ENCODE measurements at regions not wholly inside any gene's neighbourhood (a gene's known extent, or its start where the extent isn't known, plus 50 kb on each side); places are given as distances from the start of the nearest gene placed in this dataset.

DNA sequence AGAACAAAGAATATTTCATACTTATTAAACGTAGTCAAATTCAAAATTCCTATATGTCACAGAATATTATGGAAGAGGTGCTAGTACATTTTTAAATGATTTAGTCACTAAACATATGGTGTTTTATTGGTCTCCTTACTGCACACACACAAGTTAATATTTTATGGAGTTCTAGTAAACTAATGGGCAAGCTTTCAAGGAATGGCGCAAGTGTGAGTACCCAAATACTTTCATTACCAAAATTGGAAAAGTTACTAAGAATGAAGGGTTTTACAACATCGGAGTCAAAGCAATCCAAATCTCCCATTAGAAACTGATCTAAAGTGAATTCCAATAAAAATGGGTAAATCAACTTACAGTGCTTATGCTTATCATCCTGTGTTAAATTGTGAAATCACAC lies 921.9 kb downstream of the ADGRL2 start:
- Histone ChIP-seq H3K4me3 (ENCODE audit: low read length) (no peak overlapping the region), H3K27me3 (ENCODE audit: insufficient read depth, low read length) (no peaks in the 10 kb centered on the region), H3K36me3 (ENCODE audit: insufficient read depth, low read depth, low read length) (no peaks in the 10 kb centered on the region), H3K4me1 (ENCODE audit: insufficient read depth, low read length) (no peaks in the 10 kb centered on the region), H3K9ac (ENCODE audit: low read depth, low read length) (no peak overlapping the region), H3K27ac (ENCODE audit: low read length) (no peak overlapping the region), H3K9me3 (ENCODE audit: insufficient read depth, low read depth, low read length) (0 out of 2 replicates have a peak, but pooled peaks cover 3% of the 10 kb centered on the region)

DNA sequence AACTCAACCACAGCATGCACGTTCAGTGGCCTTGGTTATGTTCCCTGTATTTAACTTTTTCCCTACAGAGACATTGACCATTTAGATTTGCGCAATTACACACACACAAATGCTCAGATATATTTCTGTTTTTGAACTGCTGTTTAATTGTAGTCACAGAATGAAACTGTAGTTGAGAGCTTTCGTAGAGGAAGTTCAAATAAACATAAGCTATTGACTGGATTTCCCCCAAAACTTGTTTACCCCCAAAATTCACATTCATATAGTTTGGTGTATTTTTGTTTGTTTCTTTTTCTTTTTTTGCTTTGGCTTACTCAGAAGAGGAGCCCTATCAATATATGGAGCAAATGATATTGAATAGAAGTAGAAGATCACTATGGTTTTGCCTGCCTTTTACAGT lies 921.0 kb downstream of the ADGRL2 start:
- Histone ChIP-seq H3K27me3 (ENCODE audit: insufficient read depth, low read length) (no peaks in the 10 kb centered on the region), H3K36me3 (ENCODE audit: insufficient read depth, low read depth, low read length) (no peaks in the 10 kb centered on the region), H3K4me3 (ENCODE audit: low read length) (no peak overlapping the region), H3K4me1 (ENCODE audit: insufficient read depth, low read length) (no peaks in the 10 kb centered on the region), H3K9me3 (ENCODE audit: insufficient read depth, low read depth, low read length) (0 out of 2 replicates have a peak, but pooled peaks cover 3% of the 10 kb centered on the region), H3K27ac (ENCODE audit: low read length) (no peak overlapping the region), H3K9ac (ENCODE audit: low read depth, low read length) (no peak overlapping the region)

DNA sequence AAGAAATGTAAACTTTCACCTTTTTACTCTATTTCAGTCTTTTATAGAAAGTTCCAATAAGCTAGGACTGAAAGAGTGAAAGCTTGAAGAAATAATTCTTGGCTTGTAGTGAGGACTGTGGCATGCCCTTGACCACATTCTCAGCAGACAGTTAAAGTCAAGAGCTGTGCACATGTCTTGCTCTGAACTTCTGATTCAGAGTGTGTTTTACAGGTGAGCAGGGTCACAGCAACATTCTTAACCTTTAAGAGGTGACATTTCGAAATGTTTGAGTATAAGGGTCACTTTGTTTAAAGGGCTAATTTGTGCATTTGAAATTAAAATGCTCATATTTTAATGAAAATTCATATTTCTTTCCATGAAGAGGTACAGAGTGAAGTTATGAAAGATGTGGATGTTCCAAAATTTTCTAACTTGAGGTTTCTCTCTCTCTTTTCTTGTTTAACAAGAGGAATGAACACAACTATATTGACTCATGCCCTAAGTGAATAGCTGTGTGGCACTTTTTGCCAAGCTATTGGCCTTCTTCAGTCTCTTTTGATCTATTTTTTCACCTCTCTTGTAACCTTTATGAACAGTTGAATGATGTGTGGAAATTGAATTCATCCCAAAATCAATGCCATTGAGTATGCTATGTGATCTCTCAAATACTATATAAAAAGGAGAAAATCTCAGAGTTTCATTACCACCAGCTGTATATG lies 918.1 kb downstream of the ADGRL2 start:
- Histone ChIP-seq H3K9me3 (ENCODE audit: insufficient read depth, low read depth, low read length) (0 out of 2 replicates have a peak, but pooled peaks cover 3% of the 10 kb centered on the region), H3K4me1 (ENCODE audit: insufficient read depth, low read length) (no peaks in the 10 kb centered on the region), H3K27ac (ENCODE audit: low read length) (no peak overlapping the region), H3K9ac (ENCODE audit: low read depth, low read length) (no peak overlapping the region), H3K4me3 (ENCODE audit: low read length) (no peak overlapping the region), H3K27me3 (ENCODE audit: insufficient read depth, low read length) (no peaks in the 10 kb centered on the region), H3K36me3 (ENCODE audit: insufficient read depth, low read depth, low read length) (no peaks in the 10 kb centered on the region)

DNA sequence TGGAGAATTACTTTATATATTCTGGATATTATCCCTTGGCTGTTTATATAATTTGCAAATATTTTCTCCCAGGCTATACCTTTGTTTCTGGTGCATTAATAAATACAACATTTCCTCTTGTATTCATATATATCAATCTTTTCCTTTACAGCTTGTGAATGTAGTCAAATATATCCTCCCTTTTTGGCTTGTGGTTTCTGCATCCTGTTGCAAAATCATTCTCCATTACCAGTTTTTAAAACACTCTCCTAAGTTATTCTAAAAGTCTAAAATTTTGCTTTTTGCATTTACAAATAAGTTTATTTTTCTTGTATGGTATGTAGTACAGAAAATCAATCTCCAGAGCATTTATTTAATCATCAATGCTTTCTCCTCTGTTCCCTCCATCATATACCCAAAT lies 909.4 kb downstream of the ADGRL2 start:
- Histone ChIP-seq H3K9me3 (ENCODE audit: insufficient read depth, low read depth, low read length) (no peaks in the 10 kb centered on the region), H3K4me3 (ENCODE audit: low read length) (no peak overlapping the region), H3K36me3 (ENCODE audit: insufficient read depth, low read depth, low read length) (no peaks in the 10 kb centered on the region), H3K27ac (ENCODE audit: low read length) (no peak overlapping the region), H3K4me1 (ENCODE audit: insufficient read depth, low read length) (no peaks in the 10 kb centered on the region), H3K27me3 (ENCODE audit: insufficient read depth, low read length) (no peaks in the 10 kb centered on the region), H3K9ac (ENCODE audit: low read depth, low read length) (no peak overlapping the region)

DNA sequence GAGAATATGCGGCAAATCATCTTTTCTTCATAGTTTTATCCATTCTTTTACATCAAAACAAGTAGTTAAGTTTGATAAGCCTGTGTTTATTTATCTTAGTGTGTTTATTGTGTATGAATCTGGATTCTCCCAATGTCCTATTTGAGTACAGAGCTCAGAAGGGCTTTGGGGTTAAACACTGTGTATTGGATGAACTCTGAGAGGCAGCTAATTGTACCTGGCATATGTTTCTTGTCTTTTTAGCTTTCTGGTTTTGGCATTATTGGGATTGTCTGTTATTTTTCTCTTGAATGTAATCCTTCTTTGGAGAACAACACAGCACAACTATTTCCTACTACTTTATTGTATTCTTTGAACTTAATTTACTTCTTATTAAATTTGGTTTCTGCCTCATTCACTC lies 906.9 kb downstream of the ADGRL2 start:
- Histone ChIP-seq H3K9me3 (ENCODE audit: insufficient read depth, low read depth, low read length) (no peaks in the 10 kb centered on the region), H3K4me3 (ENCODE audit: low read length) (no peak overlapping the region), H3K36me3 (ENCODE audit: insufficient read depth, low read depth, low read length) (no peaks in the 10 kb centered on the region), H3K4me1 (ENCODE audit: insufficient read depth, low read length) (no peaks in the 10 kb centered on the region), H3K27me3 (ENCODE audit: insufficient read depth, low read length) (no peaks in the 10 kb centered on the region), H3K9ac (ENCODE audit: low read depth, low read length) (no peak overlapping the region), H3K27ac (ENCODE audit: low read length) (no peak overlapping the region)

DNA sequence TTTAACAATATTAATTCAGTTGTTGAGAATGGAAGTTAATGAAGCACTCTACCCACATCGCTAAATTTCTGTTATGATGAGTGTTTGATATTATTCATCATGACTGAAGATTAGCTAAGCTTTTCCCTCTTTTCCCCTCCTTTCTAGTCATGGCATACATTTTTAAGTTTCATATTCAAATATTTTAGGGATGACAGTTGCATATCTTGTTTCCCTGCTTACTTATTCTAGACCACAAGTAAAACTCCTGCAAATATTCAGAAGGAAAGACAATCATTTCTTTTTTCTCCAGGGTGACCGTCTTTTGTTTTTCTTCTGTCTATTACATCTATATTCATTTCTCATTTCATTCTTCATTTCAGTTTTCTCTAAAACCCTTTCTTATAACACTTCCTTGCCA lies 906.0 kb downstream of the ADGRL2 start:
- no peak overlapping the region for H3K9ac ChIP-seq (ENCODE audit: low read depth, low read length)
- no peaks in the 10 kb centered on the region for H3K36me3 ChIP-seq (ENCODE audit: insufficient read depth, low read depth, low read length)
- no peak overlapping the region for H3K27ac ChIP-seq (ENCODE audit: low read length)
- H3K4me1 ChIP-seq (ENCODE audit: insufficient read depth, low read length) = no peaks in the 10 kb centered on the region
- H3K9me3 ChIP-seq (ENCODE audit: insufficient read depth, low read depth, low read length) = no peaks in the 10 kb centered on the region
- H3K4me3 ChIP-seq (ENCODE audit: low read length) = no peak overlapping the region
- no peaks in the 10 kb centered on the region for H3K27me3 ChIP-seq (ENCODE audit: insufficient read depth, low read length)

DNA sequence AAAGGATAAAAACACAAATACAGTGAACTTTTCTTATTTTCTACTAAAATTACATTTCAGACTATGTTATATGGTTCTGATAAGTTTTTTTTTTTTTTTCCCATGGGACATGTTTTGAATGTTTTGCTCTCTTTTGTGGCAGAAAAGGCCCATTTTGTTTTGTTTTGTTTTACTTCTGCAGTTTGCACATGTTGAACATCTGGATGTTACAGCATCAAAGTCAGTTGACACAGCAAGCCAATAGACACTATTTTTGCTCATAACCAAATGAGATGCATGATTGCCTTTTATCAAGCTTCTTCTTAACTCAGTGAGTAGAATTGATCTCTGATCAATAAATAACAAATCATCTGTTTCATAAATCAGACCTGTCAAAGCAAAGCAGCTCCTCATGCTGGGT lies 904.2 kb downstream of the ADGRL2 start:
- no peak overlapping the region for H3K4me3 ChIP-seq (ENCODE audit: low read length)
- H3K27ac ChIP-seq (ENCODE audit: low read length) = no peak overlapping the region
- H3K4me1 ChIP-seq (ENCODE audit: insufficient read depth, low read length) = no peaks in the 10 kb centered on the region
- H3K27me3 ChIP-seq (ENCODE audit: insufficient read depth, low read length) = no peaks in the 10 kb centered on the region
- no peaks in the 10 kb centered on the region for H3K9me3 ChIP-seq (ENCODE audit: insufficient read depth, low read depth, low read length)
- H3K9ac ChIP-seq (ENCODE audit: low read depth, low read length) = no peak overlapping the region
- no peaks in the 10 kb centered on the region for H3K36me3 ChIP-seq (ENCODE audit: insufficient read depth, low read depth, low read length)

DNA sequence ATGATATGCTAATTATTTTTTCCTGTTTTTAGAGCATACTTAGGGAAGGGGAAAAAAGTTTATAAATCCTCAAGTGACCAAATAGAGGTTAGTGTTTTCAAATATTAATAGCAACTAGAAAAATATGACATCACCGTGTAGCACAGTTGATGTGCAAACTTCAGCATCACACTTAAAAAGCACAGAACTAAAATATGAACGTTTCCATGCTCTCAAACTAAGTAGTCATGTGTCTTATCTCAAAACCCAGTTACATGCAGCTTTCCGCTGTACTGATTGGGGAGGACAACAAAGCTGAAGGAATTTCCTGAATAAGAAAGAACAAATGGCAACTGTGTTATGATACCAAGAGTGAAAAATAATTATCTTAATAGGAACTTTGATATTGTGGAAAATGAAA lies 903.7 kb downstream of the ADGRL2 start:
- Histone ChIP-seq H3K4me3 (ENCODE audit: low read length) (no peak overlapping the region), H3K27ac (ENCODE audit: low read length) (no peak overlapping the region), H3K9me3 (ENCODE audit: insufficient read depth, low read depth, low read length) (no peaks in the 10 kb centered on the region), H3K4me1 (ENCODE audit: insufficient read depth, low read length) (no peaks in the 10 kb centered on the region), H3K36me3 (ENCODE audit: insufficient read depth, low read depth, low read length) (no peaks in the 10 kb centered on the region), H3K9ac (ENCODE audit: low read depth, low read length) (no peak overlapping the region), H3K27me3 (ENCODE audit: insufficient read depth, low read length) (no peaks in the 10 kb centered on the region)

DNA sequence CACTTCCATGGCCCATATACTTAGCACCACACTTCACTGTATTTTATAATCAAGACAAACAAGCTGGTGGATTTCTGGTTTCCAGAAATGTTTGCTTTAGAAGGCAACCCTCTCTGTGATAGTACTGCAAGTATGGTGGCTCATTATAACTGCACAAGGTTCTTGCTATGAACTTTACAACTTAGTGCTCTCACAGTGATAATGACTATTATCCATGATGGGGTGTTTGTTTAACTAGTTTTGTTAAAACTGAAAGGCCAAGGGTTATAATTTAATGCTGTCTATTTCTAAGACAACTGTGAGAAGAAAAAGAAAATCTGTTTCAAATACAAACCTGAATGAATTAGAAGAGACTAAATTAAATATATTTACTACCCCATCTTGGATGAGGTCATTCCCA lies 903.2 kb downstream of the ADGRL2 start:
- Histone ChIP-seq H3K9ac (ENCODE audit: low read depth, low read length) (no peak overlapping the region), H3K4me1 (ENCODE audit: insufficient read depth, low read length) (no peaks in the 10 kb centered on the region), H3K9me3 (ENCODE audit: insufficient read depth, low read depth, low read length) (no peaks in the 10 kb centered on the region), H3K36me3 (ENCODE audit: insufficient read depth, low read depth, low read length) (no peaks in the 10 kb centered on the region), H3K4me3 (ENCODE audit: low read length) (no peak overlapping the region), H3K27ac (ENCODE audit: low read length) (no peak overlapping the region), H3K27me3 (ENCODE audit: insufficient read depth, low read length) (no peaks in the 10 kb centered on the region)

DNA sequence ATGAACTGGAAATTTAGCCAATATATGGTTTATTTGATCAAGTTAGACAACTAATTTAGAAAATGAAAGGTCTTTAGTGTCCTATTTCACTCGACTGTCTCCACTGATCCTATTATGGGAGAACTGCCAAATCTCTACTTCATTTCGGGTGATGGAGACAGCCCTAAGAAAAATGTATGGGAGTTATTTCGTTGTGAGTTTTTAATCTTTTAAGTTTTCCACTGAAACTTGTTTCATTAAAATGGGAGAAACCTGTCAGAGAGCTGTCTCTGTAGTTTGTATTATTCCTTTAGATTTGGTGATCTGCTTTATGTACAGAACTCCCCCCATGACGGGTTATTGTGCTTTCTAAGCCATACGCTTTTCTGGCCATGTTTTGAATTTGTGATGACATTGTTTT lies 899.7 kb downstream of the ADGRL2 start:
- H3K9me3 ChIP-seq (ENCODE audit: insufficient read depth, low read depth, low read length) = no peaks in the 10 kb centered on the region
- no peak overlapping the region for H3K27ac ChIP-seq (ENCODE audit: low read length)
- H3K4me1 ChIP-seq (ENCODE audit: insufficient read depth, low read length) = no peaks in the 10 kb centered on the region
- no peaks in the 10 kb centered on the region for H3K36me3 ChIP-seq (ENCODE audit: insufficient read depth, low read depth, low read length)
- no peaks in the 10 kb centered on the region for H3K27me3 ChIP-seq (ENCODE audit: insufficient read depth, low read length)
- H3K9ac ChIP-seq (ENCODE audit: low read depth, low read length) = no peak overlapping the region
- H3K4me3 ChIP-seq (ENCODE audit: low read length) = no peak overlapping the region

DNA sequence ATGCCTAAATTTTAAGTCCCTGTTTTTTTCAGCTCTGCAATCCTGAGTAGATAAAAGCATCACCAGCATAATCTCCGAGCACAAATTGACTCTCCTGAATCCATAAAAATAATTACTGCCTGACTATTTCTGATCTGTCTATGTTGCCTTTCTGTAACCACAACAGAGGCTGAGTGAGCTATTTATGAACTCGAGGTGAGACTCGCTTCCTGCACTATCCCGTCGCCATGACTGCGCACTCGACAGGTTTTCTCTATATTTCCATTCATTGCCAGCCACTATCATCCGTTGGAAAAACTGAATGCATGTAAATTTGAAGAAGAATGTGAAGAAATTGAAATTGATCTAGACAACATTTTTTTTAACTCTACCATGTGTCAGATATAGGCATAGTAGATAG lies 897.2 kb downstream of the ADGRL2 start:
- Histone ChIP-seq H3K36me3 (ENCODE audit: insufficient read depth, low read depth, low read length) (no peaks in the 10 kb centered on the region), H3K9ac (ENCODE audit: low read depth, low read length) (no peak overlapping the region), H3K27ac (ENCODE audit: low read length) (no peak overlapping the region), H3K4me1 (ENCODE audit: insufficient read depth, low read length) (no peaks in the 10 kb centered on the region), H3K9me3 (ENCODE audit: insufficient read depth, low read depth, low read length) (no peaks in the 10 kb centered on the region), H3K27me3 (ENCODE audit: insufficient read depth, low read length) (no peaks in the 10 kb centered on the region), H3K4me3 (ENCODE audit: low read length) (no peak overlapping the region)

DNA sequence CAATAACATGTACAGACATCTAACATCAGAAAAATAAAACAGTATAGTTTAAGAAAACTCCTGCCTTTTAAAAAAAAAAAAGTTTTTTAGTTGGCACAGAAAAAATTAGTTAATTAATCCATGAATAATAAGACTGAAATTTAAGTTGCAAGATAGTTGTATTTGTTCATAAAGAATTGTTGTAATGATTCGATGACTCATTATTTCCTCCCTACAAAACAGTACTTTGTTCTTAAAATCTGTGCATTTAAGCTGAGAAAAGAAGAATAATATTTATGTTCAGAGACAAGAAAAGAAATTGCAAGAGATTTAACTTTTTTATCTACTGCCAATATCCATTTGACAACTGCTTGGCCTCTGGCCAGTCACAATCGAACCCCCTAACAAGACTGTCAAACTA lies 894.7 kb downstream of the ADGRL2 start:
- no peaks in the 10 kb centered on the region for H3K27me3 ChIP-seq (ENCODE audit: insufficient read depth, low read length)
- H3K4me1 ChIP-seq (ENCODE audit: insufficient read depth, low read length) = no peaks in the 10 kb centered on the region
- H3K27ac ChIP-seq (ENCODE audit: low read length) = no peak overlapping the region
- H3K4me3 ChIP-seq (ENCODE audit: low read length) = no peak overlapping the region
- H3K9ac ChIP-seq (ENCODE audit: low read depth, low read length) = no peak overlapping the region
- H3K9me3 ChIP-seq (ENCODE audit: insufficient read depth, low read depth, low read length) = no peaks in the 10 kb centered on the region; the same call in 1 of the 2 replicates
- no peaks in the 10 kb centered on the region for H3K36me3 ChIP-seq (ENCODE audit: insufficient read depth, low read depth, low read length)
